ENCODE measurements at regions not wholly inside any gene's neighbourhood (a gene's known extent, or its start where the extent isn't known, plus 50 kb on each side); places are given as distances from the start of the nearest gene placed in this dataset.
A peak's percentile ranks its signal among the peaks of the same experiment; 100 is the strongest.
"Not testable (repeated sequence)": the region's sequence is repeated elsewhere in the genome, so short reads cannot be mapped to it uniquely, and the experiment has no call there.

GRCh38 chr11:116698080-116698479, 74.7 kb downstream of the BUD13 start:
- no peak for DNase-seq

- DNase-seq, result no peak
These were observed 75.1 kb downstream of the BUD13 start for GRCh38 chr11:116697639-116698038.

- DNase-seq, result no peak
These were observed 75.8 kb downstream of the BUD13 start for GRCh38 chr11:116697011-116697410.

GRCh38 chr11:116696381-116696941, 76.3 kb downstream of the BUD13 start:
- no peak for DNase-seq

GRCh38 chr11:116695657-116696254, 77.0 kb downstream of the BUD13 start:
- no peak for DNase-seq

GRCh38 chr11:116694815-116695590, 77.8 kb downstream of the BUD13 start:
- DNase-seq, result no peak

GRCh38 chr11:116694349-116694725, 78.5 kb downstream of the BUD13 start:
- DNase-seq, result no peak

- DNase-seq, result no peak
These were observed 79.0 kb downstream of the BUD13 start for GRCh38 chr11:116693593-116694348.

GRCh38 chr11:116693102-116693570, 79.7 kb downstream of the BUD13 start:
- DNase-seq, result no peak

- no peak for DNase-seq
These were observed 80.3 kb downstream of the BUD13 start for GRCh38 chr11:116692318-116693101.

GRCh38 chr11:116691771-116692177, 81.0 kb downstream of the BUD13 start:
- DNase-seq, result peak; percentile 48

- no peak for DNase-seq
These were observed 82.2 kb downstream of the BUD13 start for GRCh38 chr11:116690611-116691010.

- DNase-seq, result no peak
These were observed 83.2 kb downstream of the BUD13 start for GRCh38 chr11:116689413-116690127.

- no peak for DNase-seq
These were observed 84.6 kb downstream of the BUD13 start for GRCh38 chr11:116688202-116688540.

GRCh38 chr11:116687458-116688201, 85.2 kb downstream of the BUD13 start:
- DNase-seq, result no peak

GRCh38 chr11:116686866-116687265, 85.9 kb downstream of the BUD13 start:
- no peak for DNase-seq

GRCh38 chr11:116683982-116684381, 88.8 kb downstream of the BUD13 start:
- no peak for DNase-seq

GRCh38 chr11:116680349-116681125, 92.2 kb downstream of the BUD13 start:
- DNase-seq, result no peak

- DNase-seq, result no peak
These were observed 93.9 kb downstream of the BUD13 start for GRCh38 chr11:116678887-116679286.

- not testable (repeated sequence) for DNase-seq
These were observed 105.5 kb downstream of the BUD13 start for GRCh38 chr11:116667318-116667717.
